CD14-positive monocyte (primary cell): ENCODE measurements at regions not wholly inside any gene's neighbourhood (a gene's known extent, or its start where the extent isn't known, plus 50 kb on each side); places are given as distances from the start of the nearest gene placed in this dataset.

Experiments used
- DNase-seq, 3 donors: peaks; one replicate each; pipeline ENCODE4 v3.0.0-alpha.2; 2011 to 2022
- H2AFZ ChIP-seq: 2 replicates; pipeline ENCODE4 v1.6.0; 2012; ENCODE audit warnings: mild to moderate bottlenecking, low read depth, low read length, inconsistent platforms; ENCODE audit not compliant: insufficient read depth, poor library complexity, severe bottlenecking
- H3K27ac ChIP-seq, 2 donors: 1 replicate in 1 of 2; 2 replicates in 1 of 2; pipeline ENCODE4 v1.5.1; 2012 to 2013; ENCODE audit warnings: low read length in 2 of 2, control low read depth in 1 of 2, inconsistent platforms in 1 of 2, low read depth in 1 of 2, mild to moderate bottlenecking in 1 of 2
- H3K27me3 ChIP-seq, 2 donors: one replicate each; pipeline versions ENCODE4 v1.6.0 to v1.6.1; 2011 to 2013; ENCODE audit warnings: low read length in 2 of 2; ENCODE audit not compliant: control insufficient read depth in 2 of 2, insufficient read depth in 2 of 2
- H3K36me3 ChIP-seq, 2 donors: replicated peaks in 1 of 2; 1 replicate in 1 of 2; 2 replicates in 1 of 2; pipeline versions ENCODE4 v1.5.1 to v1.6.1; 2012 to 2013; ENCODE audit warnings: low read length in 2 of 2, control low read depth in 1 of 2, inconsistent platforms in 1 of 2, mild to moderate bottlenecking in 1 of 2; ENCODE audit not compliant: insufficient read depth in 2 of 2, control insufficient read depth in 1 of 2
- H3K4me1 ChIP-seq, 2 donors: 1 replicate in 1 of 2; 2 replicates in 1 of 2; pipeline versions ENCODE4 v1.5.1 to v1.6.1; 2012 to 2013; ENCODE audit warnings: low read length in 2 of 2, control low read depth in 1 of 2, inconsistent platforms in 1 of 2, mild to moderate bottlenecking in 1 of 2, moderate library complexity in 1 of 2; ENCODE audit not compliant: insufficient read depth in 2 of 2, control insufficient read depth in 1 of 2
- H3K4me2 ChIP-seq: replicated peaks from 2 replicates; pipeline ENCODE3; 2012; ENCODE audit warnings: low read length, moderate library complexity, mild to moderate bottlenecking; ENCODE audit not compliant: poor library complexity, severe bottlenecking; ENCODE audit errors: extremely low read depth
- H3K4me3 ChIP-seq, 3 experiments: fragments of 200-600 bp in 1 of 3; sonication (generic) in 1 of 3; replicated peaks in 1 of 3; 1 replicate in 2 of 3; 2 replicates in 1 of 3; pipeline ENCODE4 v1.5.1; 2011 to 2013; ENCODE audit warnings: low read length in 3 of 3, mild to moderate bottlenecking in 3 of 3, control low read depth in 2 of 3, low read depth in 2 of 3, inconsistent platforms in 1 of 3, moderate library complexity in 1 of 3
- H3K79me2 ChIP-seq: 2 replicates; pipeline ENCODE4 v1.6.0; 2012; ENCODE audit warnings: mild to moderate bottlenecking, control low read depth, inconsistent platforms, low read length, moderate library complexity; ENCODE audit not compliant: insufficient read depth
- H3K9ac ChIP-seq: 2 replicates; pipeline ENCODE4 v1.6.0; 2017; ENCODE audit warnings: low read length, mild to moderate bottlenecking; ENCODE audit not compliant: insufficient read depth, poor library complexity, severe bottlenecking
- H3K9me3 ChIP-seq, 2 donors: replicated peaks in 1 of 2; 1 replicate in 1 of 2; 2 replicates in 1 of 2; pipeline versions ENCODE4 v1.5.1 to v1.6.1; 2012 to 2013; ENCODE audit warnings: low read length in 2 of 2, control low read depth in 1 of 2; ENCODE audit not compliant: control insufficient read depth in 1 of 2, insufficient read depth in 1 of 2
- H4K20me1 ChIP-seq: 2 replicates; pipeline ENCODE4 v1.6.0; 2012; ENCODE audit warnings: mild to moderate bottlenecking, low read length, control low read depth, moderate library complexity; ENCODE audit not compliant: insufficient read depth
- H3K27ac Mint-ChIP-seq, 7 donors: one replicate each; pipeline ENCODE4 v1.8.0; 2020; ENCODE audit warnings: mild to moderate bottlenecking in 7 of 7, mixed read lengths in 7 of 7, moderate library complexity in 6 of 7, inconsistent platforms in 2 of 7
- H3K27me3 Mint-ChIP-seq, 3 donors: one replicate each; pipeline ENCODE4 v1.8.0; 2021 to 2022; ENCODE audit warnings: low read depth in 3 of 3, mild to moderate bottlenecking in 3 of 3, mixed read lengths in 3 of 3, moderate library complexity in 3 of 3, inconsistent platforms in 1 of 3
- H3K36me3 Mint-ChIP-seq, 2 donors: one replicate each; pipeline ENCODE4 v1.8.0; 2020; ENCODE audit warnings: mixed read lengths in 2 of 2, inconsistent platforms in 1 of 2, mild to moderate bottlenecking in 1 of 2
- H3K4me1 Mint-ChIP-seq: one replicate; pipeline ENCODE4 v1.8.0; 2020; ENCODE audit warnings: mild to moderate bottlenecking, mixed read lengths
- H3K4me3 Mint-ChIP-seq, 2 donors: one replicate each; pipeline ENCODE4 v1.8.0; 2020; ENCODE audit warnings: mild to moderate bottlenecking in 2 of 2, mixed read lengths in 2 of 2, moderate library complexity in 1 of 2
- H3K9me3 Mint-ChIP-seq, 7 donors: one replicate each; pipeline ENCODE4 v1.8.0; 2020 to 2022; ENCODE audit warnings: mixed read lengths in 7 of 7, mild to moderate bottlenecking in 6 of 7, moderate library complexity in 6 of 7, inconsistent platforms in 2 of 7
- WGBS: methylation state at CpG from one replicate; pipeline ENCODE4 v1.1.5; 2013; ENCODE audit warnings: missing lambda C conversion rate; ENCODE audit not compliant: insufficient coverage; 5-methylcytosine and 5-hydroxymethylcytosine counted together
- intact Hi-C, 2 donors: fragments of 100-400 bp; cut with micrococcal nuclease; formaldehyde crosslinking; loops; one replicate each; pipeline versions ENCODE4 v1.15.0 to v1.15.1; 2023
- TF ChIP-seq, protein P1 (sequence below): fragments of 200-600 bp; IDR thresholded peaks from one replicate; pipeline ENCODE4 v1.8.0; 2022; ENCODE audit warnings: antibody characterized with exemption, mild to moderate bottlenecking

DNA sequence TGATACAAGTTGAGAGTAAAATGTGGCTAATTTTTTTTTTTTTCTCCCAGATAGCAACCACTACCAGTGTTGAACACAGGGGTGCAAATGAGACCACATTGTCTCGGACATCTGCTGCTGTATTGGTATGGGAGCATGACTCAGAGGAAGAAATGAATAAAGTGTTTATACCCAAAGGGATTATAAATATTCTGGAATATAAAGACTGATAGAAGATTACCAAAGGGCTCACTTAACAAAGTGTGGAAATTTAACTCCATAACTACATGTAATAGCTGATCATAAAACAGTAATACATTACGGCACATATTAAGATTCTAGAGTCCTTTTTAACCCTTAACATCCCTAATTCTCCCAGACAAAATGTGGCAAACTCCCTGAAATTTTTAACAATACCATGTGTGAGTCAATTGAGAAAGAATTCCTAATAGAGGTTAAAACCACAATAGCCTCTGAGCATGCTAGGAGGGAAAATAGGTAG is 1023.0 kb upstream of the ACVR2A start:
- no peak overlapping the region for H3K9ac ChIP-seq
- WGBS = no CpG with 5 or more reads among the region's 2 CpGs
- intact Hi-C loops = no loop called here
- H3K9me3 Mint-ChIP-seq = peaks cover 0 to 16% (median 4%) of the 10 kb centered on the region in 7 donors
- H3K4me1 ChIP-seq = no peaks in the 10 kb centered on the region
- no peak overlapping the region for H3K27ac Mint-ChIP-seq
- no peaks in the 10 kb centered on the region for H3K4me1 Mint-ChIP-seq
- H3K4me2 ChIP-seq = no peak overlapping the region
- no peaks in the 10 kb centered on the region for H3K27me3 ChIP-seq
- no peaks in the 10 kb centered on the region for H3K36me3 Mint-ChIP-seq
- H3K27ac ChIP-seq = no peak overlapping the region
- no peak for DNase-seq
- H4K20me1 ChIP-seq = no peaks in the 10 kb centered on the region
- TF ChIP-seq, protein P1, sequence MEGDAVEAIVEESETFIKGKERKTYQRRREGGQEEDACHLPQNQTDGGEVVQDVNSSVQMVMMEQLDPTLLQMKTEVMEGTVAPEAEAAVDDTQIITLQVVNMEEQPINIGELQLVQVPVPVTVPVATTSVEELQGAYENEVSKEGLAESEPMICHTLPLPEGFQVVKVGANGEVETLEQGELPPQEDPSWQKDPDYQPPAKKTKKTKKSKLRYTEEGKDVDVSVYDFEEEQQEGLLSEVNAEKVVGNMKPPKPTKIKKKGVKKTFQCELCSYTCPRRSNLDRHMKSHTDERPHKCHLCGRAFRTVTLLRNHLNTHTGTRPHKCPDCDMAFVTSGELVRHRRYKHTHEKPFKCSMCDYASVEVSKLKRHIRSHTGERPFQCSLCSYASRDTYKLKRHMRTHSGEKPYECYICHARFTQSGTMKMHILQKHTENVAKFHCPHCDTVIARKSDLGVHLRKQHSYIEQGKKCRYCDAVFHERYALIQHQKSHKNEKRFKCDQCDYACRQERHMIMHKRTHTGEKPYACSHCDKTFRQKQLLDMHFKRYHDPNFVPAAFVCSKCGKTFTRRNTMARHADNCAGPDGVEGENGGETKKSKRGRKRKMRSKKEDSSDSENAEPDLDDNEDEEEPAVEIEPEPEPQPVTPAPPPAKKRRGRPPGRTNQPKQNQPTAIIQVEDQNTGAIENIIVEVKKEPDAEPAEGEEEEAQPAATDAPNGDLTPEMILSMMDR = no peak
- no peaks in the 10 kb centered on the region for H3K36me3 ChIP-seq
- no peak overlapping the region for H3K4me3 Mint-ChIP-seq
- no peaks in the 10 kb centered on the region for H3K79me2 ChIP-seq
- H3K4me3 ChIP-seq = no peak overlapping the region
- H3K9me3 ChIP-seq = peaks cover 0 to 11% of the 10 kb centered on the region in 2 donors
- H2AFZ ChIP-seq = no peak overlapping the region
- H3K27me3 Mint-ChIP-seq = no peaks in the 10 kb centered on the region

DNA sequence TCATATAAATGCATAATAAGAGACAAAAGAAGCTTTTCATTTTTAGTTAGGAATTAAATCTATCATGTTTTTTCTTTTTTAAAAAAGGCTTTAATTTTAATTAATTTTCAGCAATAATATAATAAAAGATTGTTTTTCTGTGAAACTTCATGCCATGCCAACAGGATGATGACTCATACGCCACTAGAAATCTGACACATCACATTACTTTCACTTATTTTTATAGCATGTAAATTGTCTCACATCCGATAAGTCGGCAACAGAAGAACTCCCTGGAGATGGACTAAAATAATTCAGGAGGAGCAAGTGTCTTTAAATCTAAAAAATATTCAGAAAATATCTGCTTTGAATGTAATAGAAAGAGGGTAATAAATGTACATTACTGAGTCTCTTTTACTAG is 1024.2 kb upstream of the ACVR2A start:
- no peak overlapping the region for H3K9ac ChIP-seq
- H3K4me1 ChIP-seq = no peaks in the 10 kb centered on the region
- no peaks in the 10 kb centered on the region for H3K4me1 Mint-ChIP-seq
- no peaks in the 10 kb centered on the region for H3K79me2 ChIP-seq
- no peak overlapping the region for H3K4me3 Mint-ChIP-seq
- TF ChIP-seq, protein P1 = no peak
- WGBS = no CpG with 5 or more reads among the region's 3 CpGs
- no peaks in the 10 kb centered on the region for H3K27me3 ChIP-seq
- H3K36me3 ChIP-seq = no peaks in the 10 kb centered on the region
- H3K4me3 ChIP-seq = no peak overlapping the region
- H3K9me3 Mint-ChIP-seq = peaks cover 0 to 16% (median 4%) of the 10 kb centered on the region in 7 donors
- peaks cover 0 to 11% of the 10 kb centered on the region in 2 donors for H3K9me3 ChIP-seq
- H3K4me2 ChIP-seq = no peak overlapping the region
- no peak for DNase-seq
- no peaks in the 10 kb centered on the region for H3K36me3 Mint-ChIP-seq
- H4K20me1 ChIP-seq = no peaks in the 10 kb centered on the region
- H3K27ac ChIP-seq = no peak overlapping the region
- no peak overlapping the region for H3K27ac Mint-ChIP-seq
- intact Hi-C loops = no loop called here
- no peaks in the 10 kb centered on the region for H3K27me3 Mint-ChIP-seq
- H2AFZ ChIP-seq = no peak overlapping the region
